ENCODE measurements at regions not wholly inside any gene's neighbourhood (a gene's known extent, or its start where the extent isn't known, plus 50 kb on each side); places are given as distances from the start of the nearest gene placed in this dataset.

DNA sequence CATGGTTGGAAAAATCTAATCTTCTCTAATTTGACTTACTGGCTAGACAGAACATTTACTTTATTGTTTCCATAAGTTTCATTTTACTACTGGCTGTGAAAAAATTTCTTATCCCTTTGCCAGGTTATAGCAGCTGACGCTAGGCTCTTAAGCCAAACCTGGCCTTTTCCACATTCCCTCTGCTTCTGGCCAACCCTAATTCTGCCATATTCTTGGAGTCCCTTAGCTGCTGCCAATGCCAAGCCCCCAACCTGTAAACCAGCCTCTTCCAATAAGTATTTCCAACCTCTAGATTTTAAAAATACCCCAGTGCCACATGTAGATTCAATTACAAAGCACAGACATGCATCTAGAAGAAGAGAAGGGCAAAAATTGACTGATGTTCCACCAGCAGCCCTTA is 452.3 kb upstream of the MEX3C start:
- no peaks in the 10 kb centered on the region for H3K36me3 Mint-ChIP-seq (ENCODE audit: low read depth)
- ChIA-PET POLR2A (no interaction called here), CTCF (no interaction called here)
- H3K4me1 Mint-ChIP-seq, result peaks cover 1% of the 10 kb centered on the region
- no peak overlapping the region for H3K27ac Mint-ChIP-seq
- TF ChIP-seq, protein P1, sequence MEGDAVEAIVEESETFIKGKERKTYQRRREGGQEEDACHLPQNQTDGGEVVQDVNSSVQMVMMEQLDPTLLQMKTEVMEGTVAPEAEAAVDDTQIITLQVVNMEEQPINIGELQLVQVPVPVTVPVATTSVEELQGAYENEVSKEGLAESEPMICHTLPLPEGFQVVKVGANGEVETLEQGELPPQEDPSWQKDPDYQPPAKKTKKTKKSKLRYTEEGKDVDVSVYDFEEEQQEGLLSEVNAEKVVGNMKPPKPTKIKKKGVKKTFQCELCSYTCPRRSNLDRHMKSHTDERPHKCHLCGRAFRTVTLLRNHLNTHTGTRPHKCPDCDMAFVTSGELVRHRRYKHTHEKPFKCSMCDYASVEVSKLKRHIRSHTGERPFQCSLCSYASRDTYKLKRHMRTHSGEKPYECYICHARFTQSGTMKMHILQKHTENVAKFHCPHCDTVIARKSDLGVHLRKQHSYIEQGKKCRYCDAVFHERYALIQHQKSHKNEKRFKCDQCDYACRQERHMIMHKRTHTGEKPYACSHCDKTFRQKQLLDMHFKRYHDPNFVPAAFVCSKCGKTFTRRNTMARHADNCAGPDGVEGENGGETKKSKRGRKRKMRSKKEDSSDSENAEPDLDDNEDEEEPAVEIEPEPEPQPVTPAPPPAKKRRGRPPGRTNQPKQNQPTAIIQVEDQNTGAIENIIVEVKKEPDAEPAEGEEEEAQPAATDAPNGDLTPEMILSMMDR (IDR thresholded peaks at IDR 0.05), result no peak
- H3K27me3 Mint-ChIP-seq, result no peaks in the 10 kb centered on the region
- ATAC-seq (ENCODE audit: low read depth) (no peak), DNase-seq (no peak)
- intact Hi-C loops (cut with micrococcal nuclease), result no loop called here
- H3K9me3 Mint-ChIP-seq, result no peaks in the 10 kb centered on the region
- H3K4me3 Mint-ChIP-seq, result no peak overlapping the region

DNA sequence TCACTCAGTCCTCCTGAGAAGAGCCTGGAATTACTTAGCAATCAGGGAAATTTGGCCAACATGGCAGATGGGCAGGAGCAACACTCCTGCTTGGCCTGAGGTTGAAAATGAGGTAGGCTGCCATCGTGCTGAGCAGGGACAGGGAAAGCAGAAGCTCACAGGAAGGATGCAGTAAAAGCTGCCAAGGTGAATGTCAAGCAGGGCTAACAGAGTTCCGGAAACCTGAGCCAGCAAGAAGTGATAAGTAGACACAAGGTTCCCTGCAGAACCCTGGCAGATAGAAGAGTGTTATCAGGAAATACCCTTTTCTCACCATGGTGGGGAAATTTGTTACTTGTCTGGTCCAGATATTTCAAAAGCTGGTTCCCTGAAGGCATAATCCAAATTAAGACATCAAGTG is 454.3 kb upstream of the MEX3C start:
- no peak for DNase-seq
- ATAC-seq (ENCODE audit: low read depth), result no peak

DNA sequence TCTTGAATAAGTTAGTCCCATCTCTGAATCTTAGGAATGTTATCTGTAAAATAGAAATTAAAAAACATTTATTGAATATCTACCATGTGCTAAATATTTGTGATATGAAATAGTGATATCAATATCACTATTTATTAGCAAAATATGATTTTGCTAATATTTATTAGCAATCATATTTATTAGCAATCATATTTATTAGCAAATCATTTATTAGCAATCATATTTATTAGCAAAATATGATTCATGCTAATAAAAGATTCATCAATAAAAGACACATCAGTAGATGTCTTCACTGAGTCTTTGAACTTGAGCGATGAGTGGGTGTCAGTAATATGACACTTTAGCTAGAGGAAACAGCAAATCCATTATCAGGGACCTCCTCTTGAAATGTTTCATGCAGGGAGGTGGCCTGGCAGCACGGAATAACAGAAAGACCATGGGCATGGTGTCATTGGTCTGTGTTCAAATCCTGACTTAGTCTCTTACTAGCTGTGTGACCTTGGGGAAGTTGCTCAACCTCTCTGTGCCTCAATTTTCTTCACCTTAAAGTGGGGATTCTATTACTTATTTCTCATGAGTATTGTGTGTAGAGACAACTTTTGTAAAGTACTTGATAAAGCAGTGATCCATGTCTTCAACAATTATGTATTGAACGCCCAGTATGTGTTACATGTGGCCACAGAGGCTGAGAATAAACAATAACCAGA is 456.2 kb upstream of the MEX3C start:
- H3K27me3 Mint-ChIP-seq, result peaks cover 5% of the 10 kb centered on the region
- H3K4me1 Mint-ChIP-seq, result peaks cover 11% of the 10 kb centered on the region
- ChIA-PET CTCF (no interaction called here), POLR2A (no interaction called here)
- TF ChIP-seq, protein P1 (IDR thresholded peaks at IDR 0.05), result no peak
- no peaks in the 10 kb centered on the region for H3K36me3 Mint-ChIP-seq (ENCODE audit: low read depth)
- intact Hi-C loops (cut with micrococcal nuclease), result no loop called here
- H3K4me3 Mint-ChIP-seq, result no peak overlapping the region
- no peaks in the 10 kb centered on the region for H3K9me3 Mint-ChIP-seq
- no peak for DNase-seq
- no peak overlapping the region for H3K27ac Mint-ChIP-seq
- no peak for ATAC-seq (ENCODE audit: low read depth)

More for the DNA sequence above, 454.3 kb upstream of the MEX3C start:
- intact Hi-C loops (cut with micrococcal nuclease), result no loop called here
- Mint-ChIP-seq H3K4me1 (peaks cover 11% of the 10 kb centered on the region), H3K9me3 (no peaks in the 10 kb centered on the region), H3K27me3 (peaks cover 5% of the 10 kb centered on the region), H3K36me3 (ENCODE audit: low read depth) (no peaks in the 10 kb centered on the region), H3K27ac (no peak overlapping the region), H3K4me3 (no peak overlapping the region)
- TF ChIP-seq, protein P1 (IDR thresholded peaks at IDR 0.05), result no peak
- ChIA-PET CTCF (no interaction called here), POLR2A (no interaction called here)

DNA sequence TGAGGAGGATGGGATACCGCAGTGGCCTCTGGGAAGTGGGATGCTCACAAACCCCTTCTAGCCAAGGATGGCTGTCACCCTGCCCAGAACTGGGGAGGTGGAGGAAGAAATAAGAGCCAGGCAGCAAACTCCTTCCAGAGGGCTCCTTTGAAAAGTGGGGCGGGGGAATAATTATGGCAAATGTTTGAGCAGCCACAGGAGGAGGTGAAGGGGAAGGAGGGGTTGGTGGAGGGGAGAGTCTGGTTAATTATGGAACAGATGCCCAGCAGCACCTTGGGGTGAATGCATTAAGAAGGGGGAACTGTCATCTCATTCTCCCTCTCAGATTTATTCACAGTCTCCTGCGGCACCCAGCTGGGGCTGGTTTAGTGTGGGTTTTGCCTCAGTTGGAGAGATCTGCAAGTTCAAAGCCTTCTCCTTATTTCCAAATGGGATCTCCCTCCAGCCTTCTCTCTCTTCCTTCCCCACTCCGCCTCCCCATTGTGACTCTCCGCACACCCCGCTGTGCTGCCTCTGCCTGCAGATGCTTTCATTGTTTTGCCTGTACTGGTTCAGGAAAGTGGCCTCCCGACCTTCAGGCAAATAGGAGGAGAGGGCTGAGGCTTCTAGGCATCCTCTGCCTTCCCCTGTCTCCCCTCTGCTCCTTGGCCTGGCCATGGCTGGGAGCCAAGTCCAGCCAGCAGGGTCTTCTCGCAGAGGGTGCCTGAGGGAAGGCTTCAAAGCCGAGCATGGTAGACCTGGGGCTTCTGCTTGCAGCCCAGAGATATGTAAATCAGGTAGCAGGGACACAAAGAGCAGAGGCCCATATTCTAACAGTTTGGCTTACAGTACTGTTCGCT is 457.2 kb upstream of the MEX3C start:
- ChIA-PET POLR2A (no interaction called here), CTCF (no interaction called here)
- peaks cover 11% of the 10 kb centered on the region for H3K4me1 Mint-ChIP-seq
- intact Hi-C loops (cut with micrococcal nuclease), result no loop called here
- H3K36me3 Mint-ChIP-seq (ENCODE audit: low read depth), result no peaks in the 10 kb centered on the region
- ATAC-seq (ENCODE audit: low read depth) (peak; percentile 54), DNase-seq (no peak)
- H3K4me3 Mint-ChIP-seq, result peak overlapping the region; percentile 21
- peaks cover 5% of the 10 kb centered on the region for H3K27me3 Mint-ChIP-seq
- H3K27ac Mint-ChIP-seq, result no peak overlapping the region
- H3K9me3 Mint-ChIP-seq, result no peaks in the 10 kb centered on the region
- TF ChIP-seq, protein P1 (IDR thresholded peaks at IDR 0.05), result no peak

DNA sequence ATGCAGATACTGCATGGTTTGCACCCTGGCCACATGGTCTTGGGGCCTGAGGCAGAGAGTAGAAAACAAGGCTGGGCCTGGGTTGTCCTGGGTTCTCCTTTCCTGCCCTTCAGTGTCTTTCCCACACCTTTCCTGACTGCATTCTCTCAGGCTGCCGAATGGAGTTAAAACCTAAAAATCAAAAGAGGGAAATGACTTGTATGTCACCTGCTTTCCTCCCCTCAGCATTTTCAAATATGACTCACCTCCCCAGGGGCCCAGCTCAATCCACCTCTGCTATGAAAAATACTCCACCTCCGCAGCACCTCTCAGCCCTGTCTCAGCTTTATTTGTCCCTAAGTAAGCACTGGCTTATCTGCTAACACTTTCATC is 457.8 kb upstream of the MEX3C start:
- intact Hi-C loops (cut with micrococcal nuclease), result no loop called here
- H3K9me3 Mint-ChIP-seq, result no peaks in the 10 kb centered on the region
- peak; percentile 64 for ATAC-seq (ENCODE audit: low read depth)
- CTCF ChIA-PET, result no interaction called here
- DNase-seq, result no peak
- peak overlapping the region; percentile 6 for H3K27ac Mint-ChIP-seq
- H3K27me3 Mint-ChIP-seq, result peaks cover 5% of the 10 kb centered on the region
- POLR2A ChIA-PET, result no interaction called here
- peaks cover 11% of the 10 kb centered on the region for H3K4me1 Mint-ChIP-seq
- H3K4me3 Mint-ChIP-seq, result peak overlapping the region; percentile 21
- no peaks in the 10 kb centered on the region for H3K36me3 Mint-ChIP-seq (ENCODE audit: low read depth)
- TF ChIP-seq, protein P1 (IDR thresholded peaks at IDR 0.05), result no peak

Measured in activated B cell treated with CpG ODN at 0.5 μM for 24 hours (primary cell).